ENCODE measurements at regions not wholly inside any gene's neighbourhood (a gene's known extent, or its start where the extent isn't known, plus 50 kb on each side); places are given as distances from the start of the nearest gene placed in this dataset.

DNA sequence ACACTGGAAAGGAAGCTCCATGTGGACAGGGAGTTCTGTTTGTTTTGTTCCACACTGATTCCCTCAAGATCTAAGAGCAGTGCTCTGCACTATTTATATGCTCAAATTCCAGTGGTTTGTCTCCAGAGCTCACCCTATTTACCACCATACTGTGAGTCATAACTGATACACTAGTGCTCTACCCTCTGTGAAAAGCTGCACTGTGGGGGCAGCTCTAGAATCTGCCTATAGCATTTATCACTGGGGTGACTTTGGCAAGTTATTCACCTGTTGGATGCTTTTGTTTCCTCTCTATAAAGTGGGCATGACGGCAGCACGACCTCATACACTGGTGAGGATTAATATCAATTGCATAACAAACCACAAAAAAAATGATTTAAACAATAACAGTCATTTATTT is 307.8 kb downstream of the NR2F1-AS1 start:
- no peak for DNase-seq

DNA sequence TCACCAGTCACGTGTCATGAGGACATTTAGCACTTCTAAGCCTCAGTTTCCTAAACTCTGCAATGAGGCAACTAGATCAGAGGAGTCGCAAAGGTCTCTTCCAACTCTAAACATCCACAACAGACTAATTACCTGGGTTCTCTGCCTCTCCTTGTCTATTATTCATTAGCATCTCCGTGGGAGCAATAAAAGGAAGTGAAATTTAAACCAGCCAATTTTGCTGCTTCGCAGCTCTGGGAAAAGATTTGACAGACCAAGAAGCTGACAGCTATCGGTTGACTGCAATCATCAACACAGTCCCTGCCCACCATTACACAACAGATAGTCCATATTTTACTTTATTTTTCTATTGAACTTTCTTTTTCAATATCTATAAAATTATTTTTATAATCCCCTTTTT is 308.9 kb downstream of the NR2F1-AS1 start:
- no peak for DNase-seq

DNA sequence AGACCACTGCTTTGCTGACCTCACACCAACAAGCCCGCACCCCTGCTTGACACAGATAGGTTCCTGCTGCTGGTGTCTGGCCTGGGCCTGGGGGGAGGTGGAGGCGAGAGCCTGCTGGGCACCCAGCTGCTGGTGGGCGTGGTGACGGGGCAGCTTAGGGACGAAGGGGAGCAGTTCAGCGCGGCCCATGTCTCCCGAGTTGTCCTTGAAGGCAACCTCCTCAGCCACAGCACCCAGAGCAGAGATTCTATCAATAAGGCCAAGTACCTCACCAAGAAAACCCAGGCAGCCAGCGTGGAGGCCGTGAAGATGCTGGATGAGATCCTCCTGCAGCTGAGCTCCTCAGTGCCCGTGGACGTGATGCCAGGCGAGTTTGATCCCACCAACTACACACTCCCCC is 313.3 kb downstream of the NR2F1-AS1 start:
- DNase-seq = no peak

DNA sequence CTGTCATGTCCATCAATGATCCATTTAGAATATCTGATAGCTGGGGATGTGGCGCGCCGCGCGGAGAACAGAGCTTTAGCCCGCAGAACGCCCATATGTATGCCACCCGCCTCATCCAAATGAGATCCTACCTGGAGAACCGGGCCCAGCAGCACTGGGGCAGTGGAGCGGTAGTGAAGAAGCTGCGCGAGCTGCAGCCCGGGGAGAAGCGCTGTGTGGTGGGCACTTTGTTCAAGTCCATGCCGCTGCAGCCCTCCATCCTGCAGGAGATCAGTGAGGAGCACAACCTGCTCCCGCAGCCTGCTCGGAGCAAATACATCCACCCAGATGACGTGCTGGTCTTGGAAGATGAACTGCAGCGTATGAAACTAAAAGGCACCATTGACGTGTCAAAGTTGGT is 313.7 kb downstream of the NR2F1-AS1 start:
- no peak for DNase-seq

DNA sequence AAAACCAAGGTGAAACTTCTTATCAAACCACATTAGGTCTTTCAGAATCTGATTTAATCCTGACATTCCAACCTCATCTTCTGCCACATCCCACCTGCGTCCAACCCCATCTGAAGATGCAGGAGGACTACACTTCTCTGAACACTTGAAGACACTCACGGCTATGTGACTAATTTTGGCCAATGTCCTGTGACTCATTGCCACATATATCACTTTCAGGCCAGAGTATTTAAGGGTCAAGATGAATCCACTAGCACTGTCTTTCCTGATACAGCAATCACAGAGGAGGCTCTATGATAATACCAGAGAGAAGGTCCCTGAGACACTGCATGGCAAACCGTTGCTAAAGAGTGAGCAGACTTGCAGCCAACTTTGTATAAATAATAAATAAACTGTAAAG is 323.4 kb downstream of the NR2F1-AS1 start:
- no peak for DNase-seq

DNA sequence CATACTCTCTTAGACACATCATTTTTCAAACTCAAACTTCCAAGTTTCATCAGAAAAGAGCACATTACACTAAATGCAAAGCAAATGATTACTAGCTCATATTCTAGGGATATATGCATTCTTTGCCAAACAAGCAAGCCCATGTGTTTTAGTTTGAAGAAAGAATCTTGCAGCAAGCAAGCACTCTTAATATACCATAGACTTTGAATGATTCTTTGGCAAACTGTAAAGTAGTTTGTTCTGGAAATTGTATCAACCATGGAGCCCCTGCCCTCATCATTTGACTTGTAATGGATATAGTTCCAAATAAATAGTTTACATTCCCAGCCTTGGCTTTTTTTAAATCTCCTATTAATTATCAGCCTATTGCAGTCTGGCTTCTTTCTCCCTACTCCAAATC is 325.2 kb downstream of the NR2F1-AS1 start:
- DNase-seq = no peak

DNA sequence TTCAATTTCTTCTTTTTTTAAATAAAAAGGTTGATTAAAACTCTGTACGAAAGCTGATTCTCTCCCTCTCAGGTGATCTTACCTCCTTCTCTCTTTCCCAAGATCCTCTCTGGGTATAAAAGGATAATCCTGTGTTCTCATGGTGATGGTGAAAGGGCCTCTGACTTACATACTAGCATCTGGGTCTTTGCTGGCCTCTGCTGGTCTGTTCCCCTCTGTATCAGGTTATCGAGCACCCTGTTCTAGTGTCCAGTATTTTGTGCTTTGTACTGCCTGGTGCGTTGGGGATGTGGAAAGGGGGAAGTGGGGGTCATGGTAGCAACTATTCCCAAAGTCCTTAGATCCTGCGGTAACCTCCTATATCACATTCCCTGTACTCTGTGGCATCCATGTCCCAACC is 328.9 kb downstream of the NR2F1-AS1 start:
- no peak for DNase-seq

DNA sequence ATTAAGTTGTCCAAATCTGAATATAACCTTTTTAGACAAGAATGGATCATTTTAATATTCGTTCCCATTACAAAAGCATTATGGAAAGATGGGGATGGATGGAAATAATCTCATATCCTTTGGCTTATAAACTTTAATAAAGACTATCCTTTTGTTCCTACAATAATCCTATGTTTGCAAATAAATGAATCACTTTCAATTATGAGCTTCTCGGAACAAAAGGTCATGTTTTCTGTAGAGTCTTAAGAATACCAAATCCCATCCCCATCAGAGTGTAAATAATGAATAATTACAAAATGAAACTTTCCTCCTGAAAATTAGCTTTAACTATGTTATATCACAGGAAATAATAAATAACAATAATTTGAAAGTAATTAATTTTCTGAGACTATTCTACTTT is 329.7 kb downstream of the NR2F1-AS1 start:
- no peak for DNase-seq

DNA sequence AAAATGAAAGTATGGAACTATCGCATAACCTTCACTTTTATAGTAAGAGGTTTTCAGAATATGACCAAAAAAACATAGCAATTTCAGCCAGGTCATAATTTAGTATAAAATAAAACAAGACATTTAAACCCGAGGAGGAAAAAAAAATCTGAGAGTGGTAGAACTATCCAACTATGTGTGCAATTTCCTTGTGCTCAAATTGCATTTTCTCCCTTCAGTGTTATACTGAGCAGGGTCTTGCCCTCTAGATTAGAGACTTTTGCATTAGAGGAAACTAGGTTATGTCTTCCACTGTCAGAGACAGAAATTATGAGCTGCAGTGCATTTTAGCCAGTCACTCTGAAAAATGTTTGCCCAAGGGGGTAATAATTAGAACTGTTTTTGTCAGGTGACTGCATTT is 330.6 kb downstream of the NR2F1-AS1 start:
- no peak for DNase-seq

DNA sequence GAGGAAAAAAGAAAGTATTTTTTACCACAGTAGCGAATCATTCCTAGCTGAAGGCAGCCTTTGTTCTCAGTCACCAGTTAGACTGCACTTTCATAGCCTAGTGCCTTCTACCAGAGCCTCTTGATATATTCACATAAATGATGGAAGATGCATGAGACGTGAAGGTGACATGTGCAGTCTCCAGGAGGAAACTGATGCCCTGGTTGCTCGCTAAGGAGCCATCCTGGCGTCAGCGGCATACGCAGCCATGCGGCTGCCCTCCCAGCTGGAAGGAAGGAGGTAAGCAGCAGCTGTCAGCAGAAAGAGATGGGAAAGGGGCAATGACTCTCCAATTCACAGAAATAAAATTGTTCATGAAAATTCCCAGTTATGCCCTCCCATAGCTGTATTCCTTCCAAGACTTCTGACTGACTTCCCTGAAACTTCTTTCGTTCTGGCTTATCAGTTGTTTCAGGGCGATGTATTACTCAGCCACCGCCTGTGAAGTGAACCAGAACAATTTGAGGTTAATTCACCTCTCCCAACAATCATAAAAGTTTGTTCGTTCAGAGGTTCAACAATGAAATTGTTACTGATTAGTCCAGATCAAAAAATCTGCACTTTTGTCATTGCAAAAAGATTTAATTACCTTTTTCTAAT is 331.2 kb downstream of the NR2F1-AS1 start:
- DNase-seq = no peak

DNA sequence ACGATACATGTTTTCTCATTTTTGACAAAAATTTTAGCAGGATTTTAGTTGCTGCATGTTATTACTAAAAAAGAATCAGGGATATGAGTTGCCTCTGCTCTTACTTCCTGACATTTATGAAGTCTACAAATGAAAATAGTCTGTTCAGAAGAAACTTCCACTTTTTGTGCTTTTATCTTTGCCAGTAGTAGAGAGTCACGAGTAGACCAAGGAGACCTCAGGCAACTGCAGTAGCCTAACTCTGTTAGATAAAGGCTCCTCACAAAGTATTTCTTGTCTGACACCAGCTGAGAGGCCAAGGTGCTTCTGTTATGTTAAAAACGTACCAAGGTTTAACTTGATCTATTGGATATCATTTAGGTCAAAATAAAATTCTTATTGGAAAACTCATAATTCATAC is 333.9 kb downstream of the NR2F1-AS1 start:
- no peak for DNase-seq

DNA sequence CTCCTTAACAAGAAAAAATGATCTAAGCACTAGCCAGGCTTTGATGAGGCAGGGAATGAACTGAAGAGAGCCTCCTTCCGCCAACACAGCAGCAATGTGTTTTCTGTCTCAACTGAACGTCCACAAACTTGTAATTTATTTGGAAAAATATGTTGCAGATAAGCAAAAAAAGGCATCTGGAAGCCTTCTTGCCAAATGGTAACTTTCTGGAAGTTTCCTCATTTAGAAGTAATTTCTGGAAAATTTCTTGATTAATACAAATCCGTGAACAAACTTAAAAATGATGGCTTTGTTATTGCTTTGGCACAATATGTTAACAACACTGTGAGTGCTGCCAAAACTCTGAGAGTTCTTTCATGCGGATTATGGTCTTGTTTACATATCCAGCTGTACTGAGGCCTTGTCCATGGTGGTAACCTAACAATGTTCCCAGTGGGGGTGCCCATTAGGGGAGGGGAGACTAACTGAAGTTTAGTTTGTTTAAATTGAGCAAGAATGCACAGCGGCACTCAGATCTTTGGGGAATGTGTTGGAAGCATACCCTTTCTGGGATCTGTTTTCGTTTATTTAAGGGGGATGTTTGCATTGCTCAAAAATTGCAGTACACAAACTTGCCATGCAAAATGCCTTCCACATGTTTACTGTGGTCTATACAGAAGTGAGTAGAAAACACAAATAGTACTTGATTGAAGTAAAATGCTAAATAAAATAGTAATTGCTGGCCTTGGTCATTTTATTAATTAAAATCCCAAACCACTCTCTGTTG is 334.7 kb downstream of the NR2F1-AS1 start:
- DNase-seq = no peak

DNA sequence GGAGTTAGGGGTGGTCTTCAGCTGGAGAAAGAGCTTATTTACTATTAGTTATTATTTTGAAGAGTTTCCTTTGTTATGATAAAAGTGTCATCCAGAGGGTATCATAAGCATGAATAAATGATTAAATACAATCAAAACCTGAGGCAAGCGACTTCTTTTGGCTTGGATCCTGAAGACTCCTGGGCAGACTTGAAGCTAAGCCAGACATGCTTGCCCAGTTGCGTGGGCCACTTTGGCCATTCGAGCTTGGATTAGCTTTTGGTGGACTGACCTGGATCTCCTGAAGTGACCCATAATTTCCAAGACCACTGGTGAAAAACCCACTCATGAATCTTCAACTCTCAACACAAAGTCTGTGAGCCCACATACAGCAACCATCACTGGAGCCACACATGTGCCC is 335.8 kb downstream of the NR2F1-AS1 start:
- no peak for DNase-seq

DNA sequence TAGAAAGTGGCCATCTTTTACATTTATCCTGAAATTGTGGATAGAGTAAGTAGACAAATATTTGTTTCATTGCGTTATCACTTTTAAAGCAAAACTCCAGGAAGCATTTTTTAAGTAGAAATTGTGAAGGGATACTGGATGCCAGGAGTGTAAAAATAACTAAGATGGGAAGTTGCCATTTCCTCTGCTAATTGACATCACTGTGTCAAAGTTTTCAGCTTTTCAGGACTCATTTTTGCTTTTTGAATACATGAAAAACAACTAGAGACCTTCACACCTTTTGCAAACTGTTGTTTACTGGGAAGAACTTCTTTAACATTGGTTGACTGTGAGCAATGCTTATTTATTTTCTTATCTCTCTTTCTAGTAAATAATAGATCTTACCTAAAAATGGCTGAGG is 337.5 kb downstream of the NR2F1-AS1 start:
- no peak for DNase-seq

DNA sequence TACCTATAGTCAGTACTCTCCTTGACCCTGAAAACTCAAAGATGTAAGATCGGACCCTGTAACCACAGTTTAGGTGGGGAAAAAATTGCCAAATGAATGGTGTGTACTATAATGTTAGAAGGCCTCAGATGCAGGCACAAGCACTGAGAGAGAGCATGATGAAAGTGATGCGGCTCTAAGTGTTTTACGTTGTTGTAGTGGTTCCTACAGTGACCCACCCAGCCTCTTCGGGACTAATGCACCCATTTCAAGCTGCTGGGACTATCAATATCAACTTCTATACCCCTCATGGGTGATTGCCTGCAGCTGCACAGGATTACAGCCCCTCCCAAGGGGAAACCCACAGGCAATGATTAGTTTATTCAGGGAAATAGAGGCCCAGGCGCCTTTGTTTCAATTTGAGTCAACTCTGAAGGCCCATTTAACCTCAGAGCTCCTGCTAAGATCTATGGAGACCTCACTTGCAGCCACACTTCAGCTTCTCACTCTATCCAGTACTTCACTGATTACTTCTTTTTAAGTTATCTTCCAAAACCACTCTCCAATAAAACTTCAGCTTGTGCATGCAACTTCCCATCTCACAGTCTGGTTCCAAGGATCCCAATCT is 340.7 kb downstream of the NR2F1-AS1 start:
- DNase-seq = no peak

DNA sequence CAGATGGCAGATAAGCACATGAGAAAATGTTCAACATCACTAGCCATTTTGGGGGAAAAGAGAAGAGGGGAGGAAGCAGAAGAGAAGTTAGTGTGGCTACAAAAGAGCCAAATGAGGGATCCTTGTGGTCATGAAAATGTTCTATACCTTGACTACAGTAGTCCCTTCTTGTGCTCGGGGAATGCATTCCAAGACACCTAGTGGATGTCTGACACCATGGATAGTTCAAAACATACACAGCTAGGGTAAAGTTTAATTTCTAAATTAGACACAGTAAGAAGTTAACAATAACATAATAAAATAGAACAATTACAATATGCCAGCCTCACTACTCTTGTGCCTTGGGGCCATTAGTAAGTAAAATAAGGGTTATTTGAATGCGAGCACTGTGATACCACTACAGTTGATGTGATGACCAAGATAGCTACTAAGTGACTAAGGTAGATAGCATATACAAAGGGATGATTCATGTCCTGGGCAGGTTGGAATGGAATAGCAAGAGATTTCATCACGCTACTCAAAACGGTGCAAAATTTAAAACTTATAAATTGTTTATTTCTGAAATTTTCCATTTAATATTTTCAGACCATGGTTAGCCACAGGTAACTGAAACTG is 344.1 kb downstream of the NR2F1-AS1 start:
- DNase-seq = no peak

DNA sequence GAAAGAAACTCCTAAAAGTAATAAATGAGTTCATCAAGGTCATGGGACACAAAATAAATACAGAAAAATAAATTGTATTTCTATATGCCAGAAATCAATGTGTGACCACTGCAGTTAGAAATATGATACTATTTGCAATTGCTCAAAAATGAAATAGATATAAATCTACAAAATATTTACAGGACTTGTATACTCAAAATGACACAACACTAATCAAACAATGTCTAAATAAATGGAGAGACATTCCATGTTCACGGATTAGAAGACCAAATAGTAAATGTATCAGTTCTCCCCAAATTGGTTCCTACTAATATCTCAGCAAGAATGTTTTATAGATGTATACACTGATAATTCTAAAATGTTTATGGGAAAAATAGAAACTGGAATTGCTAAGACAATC is 345.3 kb downstream of the NR2F1-AS1 start:
- DNase-seq = no peak

DNA sequence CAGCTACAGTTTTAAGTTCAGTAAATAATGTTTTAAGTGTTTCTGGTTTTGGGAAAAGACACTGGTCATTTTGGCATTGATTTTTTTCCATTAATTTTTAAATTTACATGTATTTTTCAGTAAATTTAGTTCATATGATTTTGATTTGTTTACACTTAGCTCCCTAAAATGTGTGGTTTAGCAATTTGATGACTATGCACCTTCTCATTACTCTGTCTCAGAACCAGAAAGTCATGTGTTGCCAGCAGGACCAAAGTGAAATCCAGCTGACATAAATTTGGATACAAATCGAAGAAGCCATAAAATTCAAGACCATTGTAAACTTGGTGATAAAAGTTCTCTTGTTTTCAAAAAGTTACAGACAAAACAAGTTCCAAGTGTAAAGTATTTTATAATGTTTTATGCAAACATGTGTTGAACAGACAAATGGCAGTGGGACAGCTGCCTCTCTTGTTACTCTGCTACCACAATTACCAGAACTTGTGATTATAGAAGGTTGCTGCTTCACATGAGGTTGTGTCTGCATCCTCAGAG is 354.8 kb downstream of the NR2F1-AS1 start:
- DNase-seq = no peak

DNA sequence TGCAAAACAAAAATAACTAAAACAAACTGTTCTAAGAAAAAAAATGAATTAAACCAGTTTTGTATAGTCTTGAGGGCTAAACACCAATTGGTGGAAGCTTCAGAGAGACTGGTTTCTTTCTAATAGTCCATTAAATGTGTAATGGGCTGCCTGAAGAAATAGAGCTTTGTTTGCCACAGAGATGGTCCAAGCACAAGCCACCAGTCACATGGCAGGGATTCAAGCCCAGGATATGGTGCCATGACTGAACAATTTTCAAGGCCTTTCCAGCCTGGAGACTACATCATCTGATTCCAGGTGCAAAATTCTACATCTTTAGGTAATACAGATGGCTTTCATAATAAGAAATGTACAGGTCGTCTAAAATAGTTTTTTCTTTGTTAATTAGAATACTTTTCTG is 355.3 kb downstream of the NR2F1-AS1 start:
- DNase-seq = no peak

DNA sequence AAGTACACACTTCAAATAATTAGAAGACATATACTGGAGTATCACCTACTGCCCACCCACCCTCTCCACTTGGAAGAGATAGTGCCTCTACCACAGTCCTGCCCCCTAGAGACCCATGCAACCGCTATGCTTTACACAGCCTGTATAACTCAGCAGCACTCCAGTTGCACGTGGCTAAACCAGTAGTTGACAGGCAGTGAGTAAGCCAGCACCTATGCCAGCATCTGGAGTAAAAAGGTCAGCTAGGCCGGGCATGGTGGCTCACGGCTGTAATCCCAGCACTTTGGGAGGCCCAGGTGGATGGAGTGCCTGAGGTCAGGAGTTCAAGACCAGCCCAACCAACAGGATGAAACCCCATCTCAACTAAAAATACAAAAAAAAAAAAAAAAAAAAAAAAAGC is 356.4 kb downstream of the NR2F1-AS1 start:
- no peak for DNase-seq

DNA sequence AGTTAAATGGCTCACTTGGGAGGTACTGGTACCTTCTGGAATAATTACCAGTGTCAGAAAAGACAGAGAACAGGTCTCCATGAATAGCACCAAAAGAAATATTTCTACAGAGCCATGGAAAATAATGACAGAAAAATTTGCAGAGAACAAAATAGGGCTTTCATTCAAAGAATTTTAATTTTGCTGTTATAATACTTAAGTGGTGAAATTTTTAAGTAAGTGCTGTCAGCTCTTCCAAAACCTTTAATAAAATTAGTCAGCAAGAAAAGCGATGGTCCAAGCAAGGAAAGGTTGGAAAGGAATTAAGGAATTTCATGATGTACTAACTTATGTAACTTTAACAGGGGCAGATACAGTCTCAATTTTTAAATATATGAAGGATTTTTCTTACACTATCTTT is 359.2 kb downstream of the NR2F1-AS1 start:
- no peak for DNase-seq

DNA sequence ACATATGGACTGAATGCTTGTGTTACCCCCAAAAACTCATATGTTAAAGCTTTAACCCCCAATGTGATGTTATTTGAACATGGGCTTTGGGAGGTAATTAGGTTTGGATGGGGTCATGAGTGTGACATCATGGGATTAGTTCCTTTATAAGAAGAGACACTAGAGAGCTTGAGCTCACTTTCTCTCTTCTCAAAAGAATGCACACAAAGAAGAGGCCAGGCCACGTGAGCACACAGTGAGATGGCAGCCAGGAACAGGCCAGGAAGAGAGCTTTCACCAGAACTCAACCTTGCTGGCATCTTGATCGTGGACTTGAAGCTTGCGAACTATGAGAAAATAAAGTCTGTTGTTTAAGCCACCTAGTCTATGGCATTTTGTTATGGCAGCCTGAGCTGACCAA is 360.6 kb downstream of the NR2F1-AS1 start:
- no peak for DNase-seq

DNA sequence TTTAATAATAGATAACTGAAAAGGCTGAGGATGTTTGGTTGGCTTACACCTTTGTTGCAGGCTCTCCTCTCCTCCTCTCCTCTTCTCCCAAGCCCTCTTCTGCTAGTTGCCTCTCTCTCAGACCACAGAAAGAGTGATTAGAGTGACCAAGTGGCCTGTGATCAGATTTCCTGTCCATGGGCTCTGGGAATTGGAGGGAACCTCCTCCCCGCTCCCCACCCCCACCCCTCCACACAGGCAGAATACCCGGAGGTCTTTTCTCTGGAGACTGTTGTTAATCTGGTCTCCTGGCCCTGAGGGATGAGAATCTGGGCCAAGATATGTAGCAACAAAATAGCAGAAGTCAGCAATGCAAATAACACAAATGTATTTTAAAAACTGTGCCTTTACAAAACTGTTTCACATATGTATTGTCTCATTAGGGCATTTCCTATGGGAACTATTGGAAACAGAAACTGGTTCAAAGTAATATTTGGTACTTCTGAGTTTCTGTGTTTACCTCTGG is 361.3 kb downstream of the NR2F1-AS1 start:
- no peak for DNase-seq
